H9 (cell line): ENCODE measurements at regions not wholly inside any gene's neighbourhood (a gene's known extent, or its start where the extent isn't known, plus 50 kb on each side); places are given as distances from the start of the nearest gene placed in this dataset.

Experiments used
- DNase-seq: peaks from one replicate; pipeline ENCODE4 v3.0.0-alpha.2; 2017
- H2AFZ ChIP-seq: one replicate; pipeline ENCODE4 v1.6.1; 2013; ENCODE audit warnings: mild to moderate bottlenecking, low read length, control low read depth, moderate library complexity
- H2AK5ac ChIP-seq: 2 replicates; pipeline ENCODE4 v1.6.1; 2013; ENCODE audit warnings: low read length, control low read depth, mixed read lengths; ENCODE audit not compliant: insufficient read length
- H2BK120ac ChIP-seq: one replicate; pipeline ENCODE4 v1.6.1; 2013; ENCODE audit warnings: low read depth, mild to moderate bottlenecking, low read length, control low read depth, inconsistent platforms; ENCODE audit not compliant: poor library complexity, severe bottlenecking
- H2BK12ac ChIP-seq: 2 replicates; pipeline ENCODE4 v1.6.1; 2013; ENCODE audit warnings: low read length, control low read depth, mixed read lengths, low read depth; ENCODE audit not compliant: insufficient read length
- H2BK15ac ChIP-seq: 2 replicates; pipeline ENCODE4 v1.6.1; 2013; ENCODE audit warnings: low read depth, low read length, control low read depth
- H2BK20ac ChIP-seq: one replicate; pipeline ENCODE4 v1.6.1; 2013; ENCODE audit warnings: low read depth, mild to moderate bottlenecking, low read length, control low read depth, inconsistent platforms; ENCODE audit not compliant: poor library complexity, severe bottlenecking
- H2BK5ac ChIP-seq: 2 replicates; pipeline ENCODE4 v1.6.1; 2013; ENCODE audit warnings: low read length, control low read depth, mixed read lengths; ENCODE audit not compliant: insufficient read length
- H3K14ac ChIP-seq: 2 replicates; pipeline ENCODE4 v1.6.1; 2013; ENCODE audit warnings: low read length, control low read depth; ENCODE audit not compliant: insufficient read depth
- H3K18ac ChIP-seq: 2 replicates; pipeline ENCODE4 v1.6.1; 2013; ENCODE audit warnings: low read depth, mild to moderate bottlenecking, mixed read lengths, low read length, control low read depth; ENCODE audit not compliant: insufficient read length
- H3K23ac ChIP-seq: 2 replicates; pipeline ENCODE4 v1.6.1; 2013; ENCODE audit warnings: low read length, control low read depth, mixed read lengths, low read depth; ENCODE audit not compliant: insufficient read length
- H3K23me2 ChIP-seq: 2 replicates; pipeline ENCODE4 v1.6.1; 2013; ENCODE audit warnings: low read depth, mild to moderate bottlenecking, mixed read lengths, low read length, control low read depth; ENCODE audit not compliant: insufficient read length, poor library complexity, severe bottlenecking
- H3K27ac ChIP-seq: 2 replicates; pipeline ENCODE4 v1.5.1; 2013; ENCODE audit warnings: low read length, control low read depth, mixed read lengths, low read depth; ENCODE audit not compliant: insufficient read length
- H3K27me3 ChIP-seq: 2 replicates; pipeline ENCODE4 v1.6.1; 2013; ENCODE audit warnings: low read length, control low read depth, inconsistent platforms; ENCODE audit not compliant: insufficient read depth
- H3K4ac ChIP-seq: 2 replicates; pipeline ENCODE4 v1.6.1; 2013; ENCODE audit warnings: low read depth, mild to moderate bottlenecking, control low read depth, inconsistent platforms, low read length, moderate library complexity
- H3K4me1 ChIP-seq: 2 replicates; pipeline ENCODE4 v1.6.1; 2013; ENCODE audit warnings: low read length, control low read depth, inconsistent platforms; ENCODE audit not compliant: insufficient read depth
- H3K4me2 ChIP-seq: 2 replicates; pipeline ENCODE4 v1.6.1; 2013; ENCODE audit warnings: low read length, control low read depth, mixed read lengths; ENCODE audit not compliant: insufficient read length, insufficient read depth
- H3K56ac ChIP-seq: 2 replicates; pipeline ENCODE4 v1.6.1; 2013; ENCODE audit warnings: low read depth, mild to moderate bottlenecking, mixed read lengths, low read length, control low read depth; ENCODE audit not compliant: insufficient read length
- H3K79me1 ChIP-seq: 2 replicates; pipeline ENCODE4 v1.6.1; 2013; ENCODE audit warnings: low read depth, mild to moderate bottlenecking, moderate library complexity, low read length, control low read depth, inconsistent platforms; ENCODE audit not compliant: insufficient read depth, poor library complexity, severe bottlenecking
- H3K79me2 ChIP-seq: 2 replicates; pipeline ENCODE4 v1.6.1; 2013; ENCODE audit warnings: low read length, control low read depth, inconsistent platforms; ENCODE audit not compliant: insufficient read depth
- H3K9ac ChIP-seq: 2 replicates; pipeline ENCODE4 v1.6.1; 2013; ENCODE audit warnings: low read length, control low read depth, mixed read lengths; ENCODE audit not compliant: insufficient read length; ENCODE audit errors: extremely low read depth
- H3K9me3 ChIP-seq: one replicate; pipeline ENCODE4 v1.6.1; 2013; ENCODE audit warnings: low read depth, low read length, inconsistent platforms; ENCODE audit not compliant: control insufficient read depth
- H3T11ph ChIP-seq: one replicate; pipeline ENCODE4 v1.6.1; 2013; ENCODE audit warnings: mild to moderate bottlenecking, low read length, control low read depth, inconsistent platforms
- H4K20me1 ChIP-seq: one replicate; pipeline ENCODE4 v1.6.1; 2013; ENCODE audit not compliant: control insufficient read depth, insufficient read length, insufficient read depth
- H4K5ac ChIP-seq: 2 replicates; pipeline ENCODE4 v1.6.1; 2013; ENCODE audit warnings: low read depth, mild to moderate bottlenecking, mixed read lengths, low read length, control low read depth; ENCODE audit not compliant: insufficient read length
- H4K8ac ChIP-seq: replicated peaks from 2 replicates; pipeline ENCODE4 v1.6.1; 2013; ENCODE audit warnings: low read length, control low read depth, mixed read lengths, low read depth; ENCODE audit not compliant: insufficient read length
- H4K91ac ChIP-seq: 2 replicates; pipeline ENCODE4 v1.6.1; 2013; ENCODE audit warnings: low read depth, mild to moderate bottlenecking, moderate library complexity, mixed read lengths, low read length, control low read depth; ENCODE audit not compliant: insufficient read length
- H3K27ac Mint-ChIP-seq, 3 experiments: 2 replicates in 2 of 3; 3 replicates in 1 of 3; pipeline ENCODE4 v1.8.0; 2020 to 2021; ENCODE audit warnings: mixed read lengths in 3 of 3, mild to moderate bottlenecking in 1 of 3, moderate library complexity in 1 of 3
- H3K27me3 Mint-ChIP-seq: 2 replicates; pipeline ENCODE4 v1.8.0; 2021; ENCODE audit warnings: low read depth, mild to moderate bottlenecking, moderate library complexity, mixed read lengths
- H3K36me3 Mint-ChIP-seq, 3 experiments: 2 replicates in 2 of 3; 3 replicates in 1 of 3; pipeline ENCODE4 v1.8.0; 2020 to 2021; ENCODE audit warnings: low read depth in 3 of 3, mixed read lengths in 3 of 3; ENCODE audit not compliant: insufficient read depth in 1 of 3
- H3K4me1 Mint-ChIP-seq, 2 experiments: 2 replicates each; pipeline ENCODE4 v1.8.0; 2020; ENCODE audit warnings: mixed read lengths in 2 of 2
- H3K4me3 Mint-ChIP-seq, 2 experiments: 2 replicates in 1 of 2; 3 replicates in 1 of 2; pipeline ENCODE4 v1.8.0; 2020 to 2021; ENCODE audit warnings: mild to moderate bottlenecking in 2 of 2, mixed read lengths in 2 of 2, moderate library complexity in 1 of 2
- H3K9me3 Mint-ChIP-seq, 2 experiments: 2 replicates in 1 of 2; 3 replicates in 1 of 2; pipeline ENCODE4 v1.8.0; 2020; ENCODE audit warnings: mild to moderate bottlenecking in 2 of 2, mixed read lengths in 2 of 2, moderate library complexity in 1 of 2
- CTCF ChIP-seq: fragments of 200-600 bp; sonication (generic); conservative IDR thresholded peaks from 3 replicates; pipeline ENCODE4 v1.8.0; 2021; ENCODE audit warnings: antibody characterized with exemption, mild to moderate bottlenecking
- WGBS: extraction: QIAGEN DNeasy Blood & Tissue Kit; methylation state at CpG from one replicate; pipeline ENCODE4 v1.1.7; 2013; ENCODE audit warnings: missing lambda C conversion rate, low lambda C conversion rate, mixed read lengths; ENCODE audit not compliant: insufficient read length; ENCODE audit errors: extremely low coverage; 5-methylcytosine and 5-hydroxymethylcytosine counted together

GRCh38 chr11:11155962-11156815 lies 196.9 kb downstream of the CSNK2A3 start:
- Histone ChIP-seq H3K4me2 (no peak overlapping the region), H3K23ac (no peak overlapping the region), H3K27ac (no peak overlapping the region), H4K91ac (no peak overlapping the region), H3K27me3 (no peaks in the 10 kb centered on the region), H3K14ac (no peak overlapping the region), H3K79me2 (no peaks in the 10 kb centered on the region), H2BK120ac (no peak overlapping the region), H2AK5ac (no peak overlapping the region), H4K20me1 (no peaks in the 10 kb centered on the region), H2BK12ac (no peak overlapping the region), H3K9ac (no peak overlapping the region), H3K79me1 (no peaks in the 10 kb centered on the region), H3K9me3 (no peaks in the 10 kb centered on the region), H4K8ac (no peak overlapping the region), H3K4ac (no peak overlapping the region), H2BK15ac (no peak overlapping the region), H2BK5ac (no peak overlapping the region), H2AFZ (no peak overlapping the region), H2BK20ac (no peak overlapping the region), H3K4me1 (no peaks in the 10 kb centered on the region), H3K18ac (no peak overlapping the region), H3K23me2 (no peaks in the 10 kb centered on the region), H4K5ac (no peak overlapping the region), H3T11ph (no peak overlapping the region), H3K56ac (no peak overlapping the region)
- Mint-ChIP-seq H3K27me3 (peaks cover 1% of the 10 kb centered on the region; the same call in 1 of the 2 replicates), H3K4me3 (no peak overlapping the region), H3K4me1 (peaks cover 0 to 6% of the 10 kb centered on the region in 2 experiments; a peak in 2 of 4 replicates), H3K27ac (no peak overlapping the region), H3K36me3 (no peaks in the 10 kb centered on the region), H3K9me3 (peaks cover 0 to 3% of the 10 kb centered on the region in 2 experiments; a peak in 1 of 5 replicates)
- DNase-seq = peak; percentile 90
- no CpG with 5 or more reads among the region's 33 CpGs for WGBS
- TF ChIP-seq CTCF = peak; percentile 91
